ENCODE measurements at regions not wholly inside any gene's neighbourhood (a gene's known extent, or its start where the extent isn't known, plus 50 kb on each side); places are given as distances from the start of the nearest gene placed in this dataset.

- TF ChIP-seq CTCF (IDR thresholded peaks at IDR 0.05) (no peak), POLR2AphosphoS5 (IDR thresholded peaks at IDR 0.05) (no peak), POLR2A (IDR thresholded peaks at IDR 0.05) (no peak), EP300 (IDR thresholded peaks at IDR 0.05) (no peak)
Measured at GRCh38 chr2:133878326-133878725, 310.1 kb upstream of the NCKAP5 start.

All from upper lobe of left lung (tissue), 4 donors.